NCI-H187 (cell line): ENCODE measurements at regions not wholly inside any gene's neighbourhood (a gene's known extent, or its start where the extent isn't known, plus 50 kb on each side); places are given as distances from the start of the nearest gene placed in this dataset.
"Not testable (repeated sequence)": the region's sequence is repeated elsewhere in the genome, so short reads cannot be mapped to it uniquely, and the experiment has no call there.

ENCODE experiments used
- DNase-seq, 2 experiments: peaks; one replicate each; lab custom pipeline; 2025; lab: John Stamatoyannopoulos, UW

DNA sequence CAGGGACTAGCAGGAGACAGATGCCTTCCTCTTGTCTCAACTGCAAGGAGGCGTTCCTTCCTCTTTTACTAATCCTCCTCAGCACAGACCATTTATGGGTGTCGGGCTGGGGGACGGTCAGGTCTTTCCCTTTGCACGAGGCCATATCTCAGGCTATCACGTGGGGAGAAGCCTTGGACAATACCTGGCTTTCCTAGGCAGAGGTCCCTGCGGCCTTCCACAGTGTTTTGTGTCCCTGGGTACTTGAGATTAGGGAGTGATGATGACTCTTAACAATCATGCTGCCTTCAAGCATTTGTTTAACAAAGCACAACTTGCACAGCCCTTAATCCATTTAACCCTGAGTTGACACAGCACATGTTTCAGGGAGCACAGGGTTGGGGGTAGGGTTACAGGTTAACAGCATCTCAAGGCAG is 1238.6 kb downstream of the OLFM4 start:
- DNase-seq: not testable (repeated sequence)

DNA sequence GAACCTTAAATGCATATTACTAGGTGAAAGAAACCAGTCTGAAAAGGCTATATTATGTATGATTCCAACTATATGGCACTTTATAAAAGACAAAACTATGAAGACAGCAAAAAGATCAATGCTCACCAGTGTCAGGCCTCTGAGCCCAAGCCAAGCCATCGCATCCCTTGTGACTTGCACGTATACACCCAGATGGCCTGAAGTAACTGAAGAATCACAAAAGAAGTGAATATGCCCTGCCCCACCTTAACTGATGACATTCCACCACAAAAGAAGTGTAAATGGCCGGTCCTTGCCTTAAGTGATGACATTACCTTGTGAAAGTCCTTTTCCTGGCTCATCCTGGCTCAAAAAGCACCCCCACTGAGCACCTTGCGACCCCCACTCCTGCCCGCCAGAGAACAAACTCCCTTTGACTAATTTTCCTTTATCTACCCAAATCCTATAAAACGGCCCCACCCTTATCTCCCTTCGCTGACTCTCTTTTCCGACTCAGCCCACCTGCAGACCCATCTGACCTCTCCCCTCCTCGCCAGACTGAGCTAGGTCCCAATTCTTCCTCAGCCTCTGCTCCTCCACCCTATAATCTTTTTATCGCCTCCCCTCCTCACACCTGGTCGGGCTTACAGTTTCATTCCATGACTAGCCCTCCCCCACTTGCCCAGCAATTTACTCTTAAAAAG is 1239.5 kb downstream of the OLFM4 start:
- DNase-seq: not testable (repeated sequence)

DNA sequence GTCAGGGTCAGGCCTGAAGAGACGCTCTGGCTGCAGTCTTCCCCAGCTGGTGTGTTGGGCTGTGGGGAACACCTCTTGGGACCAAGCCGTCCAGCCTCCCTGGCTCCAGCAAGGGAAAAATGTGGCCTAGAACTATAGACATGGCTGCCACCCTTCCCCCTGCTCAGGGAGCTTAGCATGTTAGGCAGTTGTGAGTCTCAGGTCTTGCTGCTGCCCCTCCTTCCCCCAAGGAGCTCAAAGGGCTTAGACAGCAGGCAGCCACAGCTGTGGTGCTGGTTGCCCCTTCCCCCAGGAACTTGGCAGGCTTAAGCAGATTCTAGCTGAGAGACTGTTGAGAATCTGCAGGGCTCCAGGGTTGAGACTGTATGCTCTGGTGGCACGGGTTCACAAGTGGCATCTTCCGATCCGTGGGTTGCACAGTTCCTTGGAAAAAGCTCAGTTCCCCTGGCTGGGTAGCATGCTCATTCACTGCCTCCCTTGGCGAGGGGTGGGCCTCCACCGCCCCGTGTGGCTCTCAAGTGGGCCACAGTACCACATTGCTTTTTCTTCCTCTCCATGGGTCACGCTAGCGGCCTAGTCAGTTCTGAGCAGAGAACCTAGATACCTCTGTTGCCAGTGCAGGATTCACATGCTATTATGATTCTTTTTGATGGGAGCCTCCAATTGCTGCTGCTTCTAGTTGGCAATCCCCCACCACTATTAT is 1258.6 kb downstream of the OLFM4 start:
- no peak for DNase-seq

DNA sequence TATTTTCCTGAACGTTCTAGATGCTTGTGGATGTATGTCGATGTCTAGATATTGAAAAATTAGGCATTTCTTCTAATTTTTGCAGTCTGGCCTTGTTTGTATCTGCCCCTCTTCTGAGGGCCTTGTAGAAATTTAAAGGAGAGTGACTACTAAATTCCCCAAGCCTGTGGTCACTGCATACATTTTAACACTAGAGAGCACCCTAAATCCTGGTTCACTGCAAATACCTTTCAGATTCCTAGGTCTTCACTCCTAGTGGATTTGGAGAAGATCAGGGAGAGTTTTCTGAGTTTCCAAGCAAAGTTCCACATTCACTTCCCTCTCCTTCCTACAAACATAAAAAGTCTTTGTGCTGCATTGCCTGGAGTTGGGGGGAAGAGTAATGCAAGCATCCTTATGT is 1272.5 kb downstream of the OLFM4 start:
- DNase-seq: no peak

- no peak for DNase-seq
Observed at GRCh38 chr13:54305377-54305776, 1276.8 kb downstream of the OLFM4 start.

DNA sequence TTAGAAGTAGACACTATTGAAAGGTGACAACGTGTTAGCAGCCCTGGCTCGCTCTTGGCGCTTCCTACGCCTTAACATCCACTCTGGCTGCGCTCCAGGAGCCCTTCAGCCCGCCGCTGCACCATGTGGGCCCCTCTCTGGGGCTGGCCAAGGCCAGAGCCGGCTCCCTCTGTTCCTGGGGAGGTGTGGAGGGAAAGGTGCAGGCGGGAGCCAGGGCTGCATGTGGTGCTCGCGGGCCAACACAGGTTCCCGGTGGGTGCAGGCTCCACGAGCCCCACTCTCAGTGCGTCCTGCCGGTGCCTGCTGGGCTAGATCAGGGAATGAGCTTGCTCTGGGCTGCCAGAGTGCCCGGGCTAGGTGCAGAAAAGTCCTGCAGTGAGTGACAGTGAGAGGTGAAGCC is 1284.3 kb downstream of the OLFM4 start:
- no peak for DNase-seq

- no peak for DNase-seq
Observed at GRCh38 chr13:54317722-54318121, 1289.1 kb downstream of the OLFM4 start.

DNA sequence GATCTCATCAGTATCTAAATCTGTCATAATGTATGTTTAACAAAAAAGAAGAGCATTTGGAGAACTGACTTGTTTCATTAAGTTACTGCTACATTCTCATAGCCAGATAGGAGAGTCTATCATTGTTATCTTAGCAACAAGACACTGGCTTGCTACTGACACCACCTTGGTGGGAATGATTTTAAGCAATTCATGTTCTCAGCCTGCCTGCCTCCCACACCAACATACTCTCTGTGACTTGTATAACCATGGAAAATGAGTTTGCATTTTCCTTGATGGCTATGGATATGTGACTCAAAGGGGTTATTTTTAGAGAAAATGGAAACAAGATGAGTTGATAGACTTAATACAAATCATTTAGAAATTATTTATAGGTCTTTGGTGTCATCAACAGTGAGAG is 1308.9 kb downstream of the OLFM4 start:
- no peak for DNase-seq

GRCh38 chr13:54347531-54347930 is 1318.9 kb downstream of the OLFM4 start:
- no peak for DNase-seq

- DNase-seq: no peak
Observed at GRCh38 chr13:54356209-54356608, 1327.6 kb downstream of the OLFM4 start.

GRCh38 chr13:54356849-54357248 is 1328.2 kb downstream of the OLFM4 start:
- no peak for DNase-seq

GRCh38 chr13:54357284-54357933 is 1328.8 kb downstream of the OLFM4 start:
- DNase-seq: no peak

DNA sequence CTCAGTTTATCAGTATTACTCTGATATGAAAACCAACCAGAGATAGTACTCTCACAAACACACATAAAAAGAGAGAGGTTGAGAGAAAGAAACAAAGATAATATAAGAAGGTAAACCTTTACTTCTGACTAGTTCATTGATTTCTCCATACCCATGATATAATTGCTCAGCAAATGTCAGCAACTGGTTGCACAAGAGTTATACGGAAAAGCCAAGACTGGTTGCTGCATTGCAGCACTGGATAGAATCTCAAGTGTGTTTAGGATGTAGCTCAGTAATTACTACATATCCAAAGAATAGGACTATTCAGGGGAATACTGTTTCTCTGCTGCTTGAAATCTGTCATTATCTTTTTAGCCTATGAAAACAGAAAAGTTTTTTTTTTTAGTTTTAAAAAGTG is 1332.8 kb downstream of the OLFM4 start:
- no peak for DNase-seq

- no peak for DNase-seq
Observed at GRCh38 chr13:54366728-54367127, 1338.1 kb downstream of the OLFM4 start.

DNA sequence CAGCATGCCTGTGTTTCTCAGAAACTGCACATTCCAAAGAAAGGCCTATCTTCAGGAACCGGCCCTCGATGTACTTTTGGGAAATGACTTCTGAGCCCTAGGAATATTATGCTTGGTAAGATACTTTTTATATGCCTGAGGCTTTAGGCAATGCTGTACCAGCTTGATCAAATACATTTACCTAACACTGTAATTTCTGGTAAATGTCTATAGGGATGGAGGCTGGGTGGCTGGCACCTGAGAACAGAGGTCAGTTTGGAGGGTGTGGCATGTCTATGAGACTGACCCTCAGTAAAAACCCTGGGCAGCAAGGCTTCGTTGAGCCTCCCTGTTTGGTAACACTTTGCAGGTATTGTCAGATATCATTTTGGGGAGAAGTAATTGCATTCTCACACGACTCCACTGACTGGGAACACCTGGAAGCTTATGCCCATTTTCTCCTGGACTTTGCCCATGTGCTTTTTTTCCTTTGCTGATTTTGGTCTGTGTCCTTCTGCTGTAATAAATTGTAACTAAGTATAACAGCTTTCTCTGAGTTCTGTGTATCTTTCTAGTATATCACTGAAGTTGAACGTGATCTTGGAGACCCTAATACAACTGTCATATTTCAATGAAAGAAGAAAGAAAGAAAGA is 1339.1 kb downstream of the OLFM4 start:
- no peak for DNase-seq

- DNase-seq: no peak
Observed at GRCh38 chr13:54368387-54368786, 1339.8 kb downstream of the OLFM4 start.

DNA sequence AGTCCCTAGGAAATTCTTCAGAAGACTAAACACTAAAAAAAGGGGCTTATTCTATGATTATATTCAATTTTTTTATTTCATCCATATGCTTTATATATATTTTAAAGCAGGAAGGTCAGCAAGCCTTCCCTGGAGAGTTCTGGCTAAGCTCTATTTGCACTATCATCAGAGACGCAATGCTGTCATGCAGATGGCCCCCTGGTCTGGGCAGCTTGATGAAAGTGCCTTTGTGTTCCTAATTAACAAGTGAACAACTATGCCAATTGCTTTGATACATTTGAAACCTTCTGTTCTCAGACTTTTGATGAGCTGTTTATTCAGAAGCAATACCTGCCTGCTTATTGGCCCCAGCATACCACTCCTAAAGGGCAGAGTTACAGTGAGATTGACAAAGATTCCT is 1344.6 kb downstream of the OLFM4 start:
- DNase-seq: no peak

GRCh38 chr13:54379461-54379860 is 1350.8 kb downstream of the OLFM4 start:
- no peak for DNase-seq

DNA sequence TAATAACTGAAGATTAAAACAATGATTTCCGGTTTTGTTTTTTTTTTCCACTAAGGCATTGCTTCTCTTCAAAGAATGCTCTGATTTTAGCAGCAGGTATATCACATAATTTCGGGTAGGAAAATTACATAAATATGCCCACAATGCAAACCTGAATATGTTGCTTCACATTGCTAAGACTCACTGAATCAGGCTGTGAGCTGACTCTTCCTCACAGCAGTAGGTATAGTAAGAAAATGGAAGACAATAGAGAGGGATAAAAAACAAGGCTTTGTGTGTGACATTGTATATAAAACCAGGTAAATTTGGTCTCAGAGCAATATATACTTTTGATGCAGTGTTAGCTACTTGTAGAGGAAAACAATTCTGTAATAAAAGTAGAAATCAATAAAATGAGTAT is 1355.0 kb downstream of the OLFM4 start:
- DNase-seq: no peak

GRCh38 chr13:54387625-54388024 is 1359.0 kb downstream of the OLFM4 start:
- no peak for DNase-seq

DNA sequence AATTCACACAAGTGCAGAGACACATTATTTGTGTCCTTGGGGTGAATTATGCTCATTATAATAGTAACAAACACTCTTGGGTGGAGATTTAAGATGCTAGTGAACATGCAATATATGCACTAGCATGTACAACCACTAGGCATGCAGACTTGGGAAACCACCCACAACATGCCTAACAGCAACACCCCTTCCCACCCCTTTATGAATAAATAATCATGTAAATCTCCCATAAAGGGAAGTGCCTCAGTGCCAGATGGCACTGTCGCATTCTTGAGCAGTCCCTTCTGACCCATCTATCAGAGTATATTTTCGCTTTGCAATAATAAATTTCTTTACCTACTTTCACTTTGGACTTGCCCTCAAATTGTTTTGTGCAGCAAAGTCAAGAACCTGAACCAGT is 1362.2 kb downstream of the OLFM4 start:
- DNase-seq: no peak

- no peak for DNase-seq
Observed at GRCh38 chr13:54394085-54394700, 1365.6 kb downstream of the OLFM4 start.
